NCI-H187 treated with DMSO at 0.1 percent for 48 hours (cell line): ENCODE measurements at regions not wholly inside any gene's neighbourhood (a gene's known extent, or its start where the extent isn't known, plus 50 kb on each side); places are given as distances from the start of the nearest gene placed in this dataset.

Experiments used
- DNase-seq: peaks from one replicate; lab custom pipeline; 2025; lab: John Stamatoyannopoulos, UW

GRCh38 chr3:195012100-195012499 is 258.9 kb downstream of the XXYLT1 start:
- DNase-seq, result no peak

DNA sequence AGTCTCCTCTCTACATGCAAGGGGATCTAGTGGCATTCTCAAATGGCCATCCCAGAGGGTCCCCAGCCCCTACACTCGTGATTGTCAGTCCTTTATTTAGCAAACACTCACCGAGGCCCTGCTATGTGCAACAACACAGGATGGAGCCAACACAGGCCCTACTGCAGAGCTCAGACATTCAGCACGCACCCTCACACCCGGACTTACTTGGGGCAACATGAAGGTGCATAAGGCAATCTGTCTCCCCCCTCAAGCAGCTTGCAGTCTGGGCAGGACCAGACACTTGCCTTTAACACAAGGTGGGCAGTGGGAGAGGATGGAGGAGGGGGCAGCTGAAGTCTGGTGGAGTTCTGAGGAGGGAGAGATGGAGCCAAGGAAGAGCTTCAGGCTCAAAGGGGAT is 258.4 kb downstream of the XXYLT1 start:
- no peak for DNase-seq

DNA sequence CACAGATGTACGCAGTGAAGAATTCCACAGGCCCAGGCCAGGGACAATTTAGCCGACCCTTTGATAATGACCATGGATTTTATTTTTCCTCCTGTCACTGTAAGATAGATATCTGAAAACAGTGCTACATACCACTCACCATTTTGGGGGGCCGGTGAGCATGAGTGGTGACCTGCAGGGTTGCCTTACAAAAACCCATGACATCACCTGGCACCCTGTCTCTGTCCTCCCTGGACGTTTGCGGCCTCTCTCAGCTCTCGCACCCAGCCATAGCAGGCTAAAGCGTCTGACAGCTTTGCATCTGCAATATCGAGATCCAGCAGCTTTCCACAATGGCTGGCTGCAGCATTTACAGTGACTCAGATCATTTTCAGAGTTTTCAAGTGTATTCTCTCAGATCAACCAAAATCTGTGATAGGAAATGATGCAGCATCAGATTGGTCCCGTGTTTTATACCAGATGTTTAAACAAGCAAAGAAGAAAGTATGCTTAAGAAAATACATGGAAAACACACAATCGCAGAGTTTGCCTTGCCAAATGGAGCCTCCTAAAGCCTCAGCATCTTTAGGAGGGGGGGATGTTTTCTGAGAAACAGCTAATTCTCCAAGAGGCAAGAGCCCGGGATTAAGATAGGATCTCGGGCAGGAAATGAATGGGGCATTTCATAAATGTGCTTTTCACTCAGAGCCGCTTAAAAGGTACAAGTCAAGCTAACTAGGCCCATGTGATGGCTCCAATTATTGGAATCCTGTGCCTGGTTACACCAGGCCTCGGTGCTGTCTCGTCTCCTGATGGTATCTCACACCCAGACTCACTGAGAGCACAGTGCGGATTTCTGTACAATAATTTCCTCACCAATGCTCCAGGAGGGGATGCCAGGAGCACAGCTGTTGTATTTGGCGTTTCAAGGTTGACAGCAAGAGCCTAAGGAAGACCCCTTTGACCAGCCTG is 257.3 kb downstream of the XXYLT1 start:
- DNase-seq, result no peak

DNA sequence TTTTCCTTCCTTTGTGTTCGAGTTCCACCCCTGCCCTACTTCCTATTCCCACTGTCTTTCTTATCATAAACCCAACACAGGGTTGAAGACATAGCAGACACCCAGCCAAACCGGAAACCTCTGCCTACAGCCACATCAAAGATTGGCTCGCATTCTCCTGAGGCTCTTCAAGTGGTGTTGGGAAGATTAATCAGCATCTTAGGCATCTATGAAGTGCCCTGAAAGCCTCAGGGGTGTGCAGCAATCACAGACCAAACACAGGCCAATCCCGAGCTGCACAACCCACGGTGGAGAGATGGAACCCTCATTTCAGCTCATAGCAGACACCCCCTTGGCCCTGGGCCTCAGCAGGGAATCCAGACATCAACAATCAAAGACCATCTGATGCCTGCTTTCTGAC is 255.9 kb downstream of the XXYLT1 start:
- DNase-seq, result no peak

- DNase-seq, result no peak
Observed at GRCh38 chr3:195017151-195017550, 253.8 kb downstream of the XXYLT1 start.
